Panc1 (cell line): ENCODE measurements at regions not wholly inside any gene's neighbourhood (a gene's known extent, or its start where the extent isn't known, plus 50 kb on each side); places are given as distances from the start of the nearest gene placed in this dataset.

Source experiments
- ATAC-seq: fragments of 200-7000 bp; cut with Tn5 transposase; 2 replicates; pipeline ENCODE4 v1.9.1; 2020; ENCODE audit warnings: mild to moderate bottlenecking, moderate library complexity
- BruUV-seq: library from RNA; stranded (reverse); fragments of 400-500 nt; replicated peaks from 2 replicates; lab custom pipeline; 2021; lab: Mats Ljungman, UMichigan
- CTCF ChIA-PET: fragments of 300-600 bp; sonication (Branson Sonifier 250); formaldehyde crosslinking; loops from one replicate; lab custom pipeline; 2022; ENCODE audit warnings: antibody characterized with exemption; lab: Charles Lee
- POLR2A ChIA-PET: fragments of 300-600 bp; sonication (Branson Sonifier 250); formaldehyde crosslinking; loops from one replicate; lab custom pipeline; 2022; ENCODE audit warnings: antibody characterized with exemption; lab: Charles Lee
- DNase-seq: peaks from one replicate; pipeline ENCODE4 v3.0.0-alpha.2; 2010; ENCODE audit warnings: low read depth, low spot score
- H3K27ac ChIP-seq: 2 replicates; pipeline ENCODE4 v1.5.1; 2011; ENCODE audit warnings: mild to moderate bottlenecking, low read length, inconsistent platforms
- H3K27me3 ChIP-seq: fragments of 200-500 bp; sonication (Bioruptor generic); 2 replicates; pipeline ENCODE4 v1.6.0; 2014; ENCODE audit warnings: low read length, inconsistent platforms; ENCODE audit not compliant: control insufficient read depth, insufficient read depth
- H3K36me3 ChIP-seq: fragments of 200-500 bp; sonication (Bioruptor generic); 2 replicates; pipeline ENCODE4 v1.5.1; 2014; ENCODE audit warnings: inconsistent platforms, mild to moderate bottlenecking, low read length, moderate library complexity; ENCODE audit not compliant: control insufficient read depth, insufficient read depth
- H3K4me1 ChIP-seq: 2 replicates; pipeline ENCODE4 v1.5.1; 2011; ENCODE audit warnings: inconsistent platforms, mild to moderate bottlenecking, low read length, moderate library complexity; ENCODE audit not compliant: control insufficient read depth, insufficient read depth
- H3K4me3 ChIP-seq, 2 experiments: 2 replicates each; pipeline ENCODE4 v1.5.1; 2011 to 2012; ENCODE audit warnings: low read depth in 2 of 2, low read length in 2 of 2, mild to moderate bottlenecking in 2 of 2, inconsistent platforms in 1 of 2, moderate library complexity in 1 of 2
- H3K9me3 ChIP-seq: fragments of 200-500 bp; sonication (Bioruptor generic); 2 replicates; pipeline ENCODE4 v1.5.1; 2014; ENCODE audit warnings: low read depth, mild to moderate bottlenecking, inconsistent platforms, low read length, moderate library complexity; ENCODE audit not compliant: control insufficient read depth, insufficient read depth
- CTCF ChIP-seq: fragments of 450-650 bp; IDR thresholded peaks from 2 replicates; pipeline ENCODE4 v1.5.1; 2017; ENCODE audit warnings: mild to moderate bottlenecking
- POLR2AphosphoS5 ChIP-seq: IDR thresholded peaks from 2 replicates; pipeline ENCODE4 v1.6.1; 2012; ENCODE audit warnings: mild to moderate bottlenecking, low read depth, low read length, moderate library complexity
- REST ChIP-seq, 2 experiments: IDR thresholded peaks; 2 replicates each; pipeline ENCODE4 v1.6.1; 2011 to 2012; ENCODE audit warnings: low read depth in 2 of 2, control low read depth in 1 of 2, low read length in 1 of 2, mild to moderate bottlenecking in 1 of 2, moderate library complexity in 1 of 2; ENCODE audit not compliant: insufficient read depth in 1 of 2
- SIN3A ChIP-seq: IDR thresholded peaks from 2 replicates; pipeline ENCODE4 v1.6.1; 2012; ENCODE audit warnings: low read depth, mild to moderate bottlenecking, low read length, moderate library complexity, borderline replicate concordance; ENCODE audit not compliant: insufficient read depth
- TCF7L2 ChIP-seq: IDR thresholded peaks from 2 replicates; pipeline ENCODE4 v1.6.1; 2011; ENCODE audit warnings: mild to moderate bottlenecking, low read depth, low read length, inconsistent platforms
- in situ Hi-C: cut with HindIII; loops from 2 replicates; pipeline ENCODE4 v1.10.0; 2016; ENCODE audit warnings: low sequenced_read_pairs, low pct_unique_long_range_greater_than_20kb
- intact Hi-C: fragments of 100-400 bp; cut with micrococcal nuclease; formaldehyde crosslinking; loops from one replicate; pipeline ENCODE4 v1.10.0; 2022; ENCODE audit not compliant: unreplicated experiment

- in situ Hi-C loops, result no loop called here
- ChIA-PET CTCF (interaction anchor here (0.6 kb wide), 1 partner anchor 95 kb away, joined by 9 read pairs; the partner anchor contains the start of gene SPATA13), POLR2A (no interaction called here)
Observed at GRCh38 chr13:24065176-24065575, 95.3 kb upstream of the SPATA13 start.

GRCh38 chr13:24066405-24067295, 93.9 kb upstream of the SPATA13 start:
- CTCF ChIA-PET, result interaction anchor here (0.5 kb wide), 1 partner anchor 203 kb away, joined by 6 read pairs; no protein-coding TSS in a partner anchor
- H3K9me3 ChIP-seq, result no peaks in the 10 kb centered on the region
- ATAC-seq (no peak), DNase-seq (no peak)
- H3K4me3 ChIP-seq, result no peak overlapping the region
- in situ Hi-C loops, result no loop called here
- H3K4me1 ChIP-seq, result no peaks in the 10 kb centered on the region
- intact Hi-C loops, result no loop called here
- no peak overlapping the region for H3K27ac ChIP-seq
- POLR2A ChIA-PET, result no interaction called here
- BruUV-seq, result no TSS peak
- no peaks in the 10 kb centered on the region for H3K27me3 ChIP-seq
- no peaks in the 10 kb centered on the region for H3K36me3 ChIP-seq
- no peak for TF ChIP-seq CTCF
- TF ChIP-seq REST (IDR thresholded peaks at IDR 0.05; ENCODE audit: insufficient read depth in 1 of 2, low read depth in 2 of 2, low read length in 1 of 2), result no peak
- TF ChIP-seq SIN3A, result no peak
- TF ChIP-seq POLR2AphosphoS5, result no peak

More at GRCh38 chr13:24065176-24065575, 95.3 kb upstream of the SPATA13 start:
- BruUV-seq, result no TSS peak
- H3K9me3 ChIP-seq, result no peaks in the 10 kb centered on the region
- H3K4me3 ChIP-seq, result no peak overlapping the region
- H3K27me3 ChIP-seq, result no peaks in the 10 kb centered on the region
- no peaks in the 10 kb centered on the region for H3K36me3 ChIP-seq
- H3K27ac ChIP-seq, result no peak overlapping the region
- no peak for DNase-seq
- no peak for ATAC-seq
- intact Hi-C loops, result no loop called here
- TF ChIP-seq REST (IDR thresholded peaks at IDR 0.05; ENCODE audit: insufficient read depth in 1 of 2, low read depth in 2 of 2, low read length in 1 of 2), result no peak
- TF ChIP-seq CTCF, result no peak
- no peak for TF ChIP-seq SIN3A
- TF ChIP-seq TCF7L2, result no peak
- no peak for TF ChIP-seq POLR2AphosphoS5
- H3K4me1 ChIP-seq, result no peaks in the 10 kb centered on the region
